ENCODE measurements at regions not wholly inside any gene's neighbourhood (a gene's known extent, or its start where the extent isn't known, plus 50 kb on each side); places are given as distances from the start of the nearest gene placed in this dataset.
A peak's percentile ranks its signal among the peaks of the same experiment; 100 is the strongest.

- no peaks in the 10 kb centered on the region for H3K9me3 ChIP-seq
- H3K4me3 ChIP-seq, result no peak overlapping the region
- intact Hi-C loops (cut with DNase I; ENCODE audit: low total_unique reads), result loop anchor here (10.0 kb wide), 1 partner anchor 698 kb away; no protein-coding TSS in a partner anchor
- H3K27me3 ChIP-seq, result peaks cover 59% of the 10 kb centered on the region
- WGBS, 2 donors (ENCODE audit: low coverage in 1 of 2), result 89% methylated on average over 5 of the region's 7 CpGs; no CpG with 5 or more reads in 1 of the 2 donors
- no peaks in the 10 kb centered on the region for H3K36me3 ChIP-seq
- no peak for TF ChIP-seq POLR2A (IDR thresholded peaks at IDR 0.05)
- no peak for TF ChIP-seq EP300 (IDR thresholded peaks at IDR 0.05; ENCODE audit: low read depth)
- TF ChIP-seq CTCF (IDR thresholded peaks at IDR 0.05), result no peak
- TF ChIP-seq POLR2AphosphoS5 (IDR thresholded peaks at IDR 0.05), result no peak
- H3K27ac ChIP-seq, result no peak overlapping the region
- in situ Hi-C loops (cut with MboI; ENCODE audit: low pct_ligation_motif_present in 1 of 4, low pct_unique_long_range_greater_than_20kb in 1 of 4, low sequenced_read_pairs in 3 of 4), result loop anchor here in 3 of 4 donors (25.0 kb wide), 2 partner anchors 715 to 765 kb away; no protein-coding TSS in a partner anchor
- peaks cover 9 to 23% (median 23%) of the 10 kb centered on the region in 4 donors for H3K4me1 ChIP-seq
- DNase-seq, result no peak
Observed at GRCh38 chr3:127452321-127452821, 138.2 kb downstream of the TPRA1 start.

GRCh38 chr3:127451321-127451720 lies 139.2 kb downstream of the TPRA1 start:
- H3K36me3 ChIP-seq, result no peaks in the 10 kb centered on the region
- intact Hi-C loops (cut with DNase I; ENCODE audit: low total_unique reads) (loop anchor here (10.0 kb wide), 1 partner anchor 697 kb away; no protein-coding TSS in a partner anchor), in situ Hi-C loops (cut with MboI; ENCODE audit: low pct_ligation_motif_present in 1 of 4, low pct_unique_long_range_greater_than_20kb in 1 of 4, low sequenced_read_pairs in 3 of 4) (loop anchor here in 3 of 4 donors (25.0 kb wide), 2 partner anchors 714 to 764 kb away; no protein-coding TSS in a partner anchor)
- no peaks in the 10 kb centered on the region for H3K9me3 ChIP-seq
- no peak overlapping the region for H3K27ac ChIP-seq
- peaks cover 6 to 14% (median 13%) of the 10 kb centered on the region in 4 donors for H3K4me1 ChIP-seq
- H3K4me3 ChIP-seq, result no peak overlapping the region
- H3K27me3 ChIP-seq, result peaks cover 48% of the 10 kb centered on the region
- TF ChIP-seq EP300 (IDR thresholded peaks at IDR 0.05; ENCODE audit: low read depth), result no peak
- TF ChIP-seq POLR2AphosphoS5 (IDR thresholded peaks at IDR 0.05), result no peak
- TF ChIP-seq CTCF (IDR thresholded peaks at IDR 0.05), result no peak
- no peak for TF ChIP-seq POLR2A (IDR thresholded peaks at IDR 0.05)
- no peak for DNase-seq
- 73 to 75% methylated on average over 2 to 4 of the region's 4 CpGs for WGBS, 2 donors (ENCODE audit: low coverage in 1 of 2)

- peaks cover 39% of the 10 kb centered on the region for H3K27me3 ChIP-seq
- H3K36me3 ChIP-seq, result no peaks in the 10 kb centered on the region
- no peak overlapping the region for H3K4me3 ChIP-seq
- WGBS, 2 donors (ENCODE audit: low coverage in 1 of 2), result 80% methylated on average over 7 of the region's 8 CpGs; no CpG with 5 or more reads in 1 of the 2 donors
- intact Hi-C loops (cut with DNase I; ENCODE audit: low total_unique reads) (loop anchor here (10.0 kb wide), 1 partner anchor 696 kb away; no protein-coding TSS in a partner anchor), in situ Hi-C loops (cut with MboI; ENCODE audit: low pct_ligation_motif_present in 1 of 4, low pct_unique_long_range_greater_than_20kb in 1 of 4, low sequenced_read_pairs in 3 of 4) (loop anchor here in 3 of 4 donors (25.0 kb wide), 2 partner anchors 713 to 763 kb away; no protein-coding TSS in a partner anchor)
- peaks cover 0 to 5% (median 3%) of the 10 kb centered on the region in 4 donors for H3K4me1 ChIP-seq
- no peak overlapping the region for H3K27ac ChIP-seq
- no peaks in the 10 kb centered on the region for H3K9me3 ChIP-seq
- peak; percentile 2 for DNase-seq
- TF ChIP-seq POLR2AphosphoS5 (IDR thresholded peaks at IDR 0.05), result no peak
- TF ChIP-seq POLR2A (IDR thresholded peaks at IDR 0.05), result no peak
- TF ChIP-seq EP300 (IDR thresholded peaks at IDR 0.05; ENCODE audit: low read depth), result no peak
- no peak for TF ChIP-seq CTCF (IDR thresholded peaks at IDR 0.05)
Observed at GRCh38 chr3:127450331-127450730, 140.2 kb downstream of the TPRA1 start.

- no peaks in the 10 kb centered on the region for H3K36me3 ChIP-seq
- peaks cover 32% of the 10 kb centered on the region for H3K27me3 ChIP-seq
- no peaks in the 10 kb centered on the region for H3K9me3 ChIP-seq
- no peak overlapping the region for H3K4me3 ChIP-seq
- no peaks in the 10 kb centered on the region for H3K4me1 ChIP-seq
- in situ Hi-C loops (cut with MboI; ENCODE audit: low pct_ligation_motif_present in 1 of 4, low pct_unique_long_range_greater_than_20kb in 1 of 4, low sequenced_read_pairs in 3 of 4), result loop anchor here in 3 of 4 donors (25.0 kb wide), 2 partner anchors 712 to 762 kb away; no protein-coding TSS in a partner anchor
- intact Hi-C loops (cut with DNase I; ENCODE audit: low total_unique reads), result loop anchor here (10.0 kb wide), 1 partner anchor 695 kb away; no protein-coding TSS in a partner anchor
- no peak for DNase-seq
- no peak overlapping the region for H3K27ac ChIP-seq
- no peak for TF ChIP-seq EP300 (IDR thresholded peaks at IDR 0.05; ENCODE audit: low read depth)
- TF ChIP-seq POLR2A (IDR thresholded peaks at IDR 0.05), result no peak
- TF ChIP-seq POLR2AphosphoS5 (IDR thresholded peaks at IDR 0.05), result no peak
- no peak for TF ChIP-seq CTCF (IDR thresholded peaks at IDR 0.05)
- WGBS, 2 donors (ENCODE audit: low coverage in 1 of 2), result 38 to 65% methylated on average over 4 to 8 of the region's 8 CpGs
Observed at GRCh38 chr3:127449486-127450212, 140.9 kb downstream of the TPRA1 start.
